Prostate gland (tissue), 2 donors: ENCODE measurements at regions not wholly inside any gene's neighbourhood (a gene's known extent, or its start where the extent isn't known, plus 50 kb on each side); places are given as distances from the start of the nearest gene placed in this dataset.

Experiments
- DNase-seq: peaks from one replicate; pipeline ENCODE4 v3.0.0-alpha.2; 2019; ENCODE audit warnings: low spot score
- H3K27ac ChIP-seq, 2 donors: fragments of 200-600 bp; sonication (generic); 2 replicates each; pipeline ENCODE4 v1.5.1; 2017 to 2019
- H3K27me3 ChIP-seq: fragments of 200-600 bp; sonication (generic); replicated peaks from 2 replicates; pipeline ENCODE4 v1.5.1; 2019; ENCODE audit not compliant: insufficient read depth
- H3K36me3 ChIP-seq, 2 donors: fragments of 200-600 bp; sonication (generic); 1 replicate in 1 of 2; 2 replicates in 1 of 2; pipeline versions ENCODE4 v1.5.1 to v1.8.1; 2017 to 2019
- H3K4me1 ChIP-seq: fragments of 200-600 bp; sonication (generic); replicated peaks from 2 replicates; pipeline ENCODE4 v1.5.1; 2019
- H3K4me3 ChIP-seq, 2 donors: fragments of 200-600 bp; sonication (generic); 2 replicates each; pipeline ENCODE4 v1.5.1; 2017 to 2019
- H3K9me3 ChIP-seq: fragments of 200-600 bp; sonication (generic); 2 replicates; pipeline ENCODE4 v1.5.1; 2017
- POLR2A ChIP-seq: fragments of 450-650 bp; IDR thresholded peaks from one replicate; pipeline ENCODE4 v1.6.1; 2016; ENCODE audit warnings: antibody characterized with exemption, mild to moderate bottlenecking
- POLR2AphosphoS5 ChIP-seq: sonication (generic); formaldehyde crosslinking; IDR thresholded peaks from one replicate; pipeline ENCODE4 v1.6.1; 2017; ENCODE audit warnings: antibody characterized with exemption
- WGBS: methylation state at CpG from one replicate; pipeline ENCODE4 v1.1.5; 2018; 5-methylcytosine and 5-hydroxymethylcytosine counted together
- intact Hi-C: fragments of 100-400 bp; cut with DNase I; formaldehyde crosslinking; loops from one replicate; pipeline ENCODE4 v1.14.2; 2022
- TF ChIP-seq, protein P1 (sequence below), 4 experiments: fragments of 200-600 bp in 2 of 4; fragments of 450-650 bp in 2 of 4; sonication (generic) in 2 of 4; IDR thresholded peaks; 1 replicate in 3 of 4; 2 replicates in 1 of 4; pipeline ENCODE4 v1.5.1; 2016 to 2019; ENCODE audit warnings: antibody characterized with exemption in 4 of 4, mild to moderate bottlenecking in 2 of 4, moderate library complexity in 2 of 4

GRCh38 chr14:22395803-22396202, 193.2 kb downstream of the DAD1 start:
- H3K4me3 ChIP-seq, result no peak overlapping the region
- H3K27me3 ChIP-seq, result no peaks in the 10 kb centered on the region
- DNase-seq, result no peak
- H3K9me3 ChIP-seq, result no peaks in the 10 kb centered on the region
- intact Hi-C loops, result no loop called here
- H3K4me1 ChIP-seq, result no peaks in the 10 kb centered on the region
- no peaks in the 10 kb centered on the region for H3K36me3 ChIP-seq
- no peak overlapping the region for H3K27ac ChIP-seq
- TF ChIP-seq, protein P1, sequence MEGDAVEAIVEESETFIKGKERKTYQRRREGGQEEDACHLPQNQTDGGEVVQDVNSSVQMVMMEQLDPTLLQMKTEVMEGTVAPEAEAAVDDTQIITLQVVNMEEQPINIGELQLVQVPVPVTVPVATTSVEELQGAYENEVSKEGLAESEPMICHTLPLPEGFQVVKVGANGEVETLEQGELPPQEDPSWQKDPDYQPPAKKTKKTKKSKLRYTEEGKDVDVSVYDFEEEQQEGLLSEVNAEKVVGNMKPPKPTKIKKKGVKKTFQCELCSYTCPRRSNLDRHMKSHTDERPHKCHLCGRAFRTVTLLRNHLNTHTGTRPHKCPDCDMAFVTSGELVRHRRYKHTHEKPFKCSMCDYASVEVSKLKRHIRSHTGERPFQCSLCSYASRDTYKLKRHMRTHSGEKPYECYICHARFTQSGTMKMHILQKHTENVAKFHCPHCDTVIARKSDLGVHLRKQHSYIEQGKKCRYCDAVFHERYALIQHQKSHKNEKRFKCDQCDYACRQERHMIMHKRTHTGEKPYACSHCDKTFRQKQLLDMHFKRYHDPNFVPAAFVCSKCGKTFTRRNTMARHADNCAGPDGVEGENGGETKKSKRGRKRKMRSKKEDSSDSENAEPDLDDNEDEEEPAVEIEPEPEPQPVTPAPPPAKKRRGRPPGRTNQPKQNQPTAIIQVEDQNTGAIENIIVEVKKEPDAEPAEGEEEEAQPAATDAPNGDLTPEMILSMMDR (IDR thresholded peaks at IDR 0.05), result no peak
- TF ChIP-seq POLR2A (no peak), POLR2AphosphoS5 (no peak)
- whole genome bisulfite sequencing, result 93% methylated on average over 2 of the region's 2 CpGs

- Histone ChIP-seq H3K27me3 (no peaks in the 10 kb centered on the region), H3K9me3 (no peaks in the 10 kb centered on the region), H3K4me3 (no peak overlapping the region), H3K36me3 (no peaks in the 10 kb centered on the region), H3K27ac (no peak overlapping the region), H3K4me1 (no peaks in the 10 kb centered on the region)
- TF ChIP-seq POLR2AphosphoS5, result no peak
- TF ChIP-seq, protein P1 (IDR thresholded peaks at IDR 0.05), result no peak
- TF ChIP-seq POLR2A, result no peak
- intact Hi-C loops, result loop anchor here (5.0 kb wide), 2 partner anchors 78 to 163 kb away; no protein-coding TSS in a partner anchor
- 98% methylated on average over 2 of the region's 2 CpGs for WGBS
- no peak for DNase-seq
Measured at GRCh38 chr14:22394616-22395015, 194.4 kb downstream of the DAD1 start.

DNA sequence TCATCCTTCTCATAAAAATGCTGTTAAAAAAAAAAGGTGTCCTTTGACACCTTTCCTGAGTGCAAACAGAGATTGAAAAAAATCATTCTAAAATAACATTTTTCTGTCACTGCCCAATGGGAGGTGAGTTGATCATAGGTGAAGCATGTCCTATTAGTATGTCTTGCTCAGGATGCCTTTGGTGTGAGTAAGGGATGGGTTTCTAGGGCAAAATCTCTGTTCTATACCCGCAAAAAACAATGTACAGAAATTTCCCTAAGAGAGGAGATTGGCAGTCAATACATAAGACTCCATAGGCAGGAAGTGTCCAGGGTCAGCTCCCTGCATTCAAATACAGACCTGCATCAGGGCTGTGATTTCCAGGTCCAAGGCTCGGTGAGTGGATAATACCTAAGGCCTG, 195.2 kb downstream of the DAD1 start:
- Histone ChIP-seq H3K9me3 (no peaks in the 10 kb centered on the region), H3K27me3 (no peaks in the 10 kb centered on the region), H3K36me3 (no peaks in the 10 kb centered on the region), H3K27ac (no peak overlapping the region), H3K4me1 (no peaks in the 10 kb centered on the region), H3K4me3 (no peak overlapping the region)
- intact Hi-C loops, result loop anchor here (5.0 kb wide), 2 partner anchors 79 to 164 kb away; no protein-coding TSS in a partner anchor
- TF ChIP-seq POLR2A, result no peak
- TF ChIP-seq, protein P1 (IDR thresholded peaks at IDR 0.05), result no peak
- no peak for TF ChIP-seq POLR2AphosphoS5
- no peak for DNase-seq
- WGBS, result 100% methylated on average over 2 of the region's 2 CpGs

DNA sequence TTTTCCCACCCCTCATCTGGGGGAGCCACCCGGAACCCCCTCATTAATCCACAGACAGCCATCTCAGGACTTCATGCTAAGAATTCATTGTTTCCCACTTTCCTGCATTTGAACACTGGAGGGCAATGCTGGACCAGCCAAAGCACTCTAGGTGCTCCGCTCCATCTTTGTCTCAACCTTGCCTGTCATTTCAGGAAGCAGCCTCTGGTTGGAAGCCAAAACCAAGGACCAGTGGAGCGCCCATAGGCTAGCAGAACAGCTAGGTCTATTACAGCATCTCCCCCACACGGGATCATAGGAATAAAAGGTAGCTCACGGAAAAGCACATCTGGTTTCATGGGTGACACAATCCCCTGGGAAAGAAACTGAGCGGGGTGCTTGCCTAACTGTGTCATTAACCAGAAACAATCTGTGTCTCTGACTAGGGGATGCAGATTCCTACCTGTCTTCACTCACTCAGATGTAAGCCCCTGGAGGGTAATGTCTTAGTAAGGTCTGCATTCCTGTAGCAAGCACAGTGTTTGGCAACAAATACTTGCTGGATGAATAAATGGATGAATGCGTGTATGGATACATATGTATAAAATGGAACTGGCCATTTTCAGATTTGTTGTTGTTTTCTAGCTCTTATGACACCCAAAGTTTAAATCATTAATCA, 197.0 kb downstream of the DAD1 start:
- H3K27ac ChIP-seq, result no peak overlapping the region
- peak; percentile 52 for DNase-seq
- 36% methylated on average over 7 of the region's 7 CpGs for WGBS
- H3K4me3 ChIP-seq, result no peak overlapping the region
- TF ChIP-seq POLR2A, result no peak
- TF ChIP-seq POLR2AphosphoS5, result peak; percentile 21
- TF ChIP-seq, protein P1 (IDR thresholded peaks at IDR 0.05), result peak in 3 of 4 experiments; percentile 49 to 78 (median 75)
- H3K36me3 ChIP-seq, result no peaks in the 10 kb centered on the region
- H3K9me3 ChIP-seq, result no peaks in the 10 kb centered on the region
- no peaks in the 10 kb centered on the region for H3K4me1 ChIP-seq
- intact Hi-C loops, result loop anchor here (5.0 kb wide), 2 partner anchors 80 to 165 kb away; no protein-coding TSS in a partner anchor
- no peaks in the 10 kb centered on the region for H3K27me3 ChIP-seq
